IMR-90 (cell line): ENCODE measurements at regions not wholly inside any gene's neighbourhood (a gene's known extent, or its start where the extent isn't known, plus 50 kb on each side); places are given as distances from the start of the nearest gene placed in this dataset.

Source experiments
- ATAC-seq: fragments of 200-7000 bp; cut with Tn5 transposase; 2 replicates; pipeline ENCODE4 v1.9.1; 2020; ENCODE audit warnings: low read depth, mild to moderate bottlenecking, moderate library complexity
- BruUV-seq: library from RNA; stranded (reverse); fragments of 400-500 nt; replicated peaks from 2 replicates; lab custom pipeline; 2021; lab: Mats Ljungman, UMichigan
- CTCF ChIA-PET: fragments of 300-600 bp; formaldehyde crosslinking; extraction: SDS; loops from one replicate; lab custom pipeline; 2021; ENCODE audit warnings: antibody characterized with exemption; lab: Yijun Ruan, JAX
- POLR2A ChIA-PET: fragments of 300-600 bp; sonication (Branson Sonifier 250); formaldehyde crosslinking; loops from one replicate; lab custom pipeline; 2022; ENCODE audit warnings: antibody characterized with exemption; ENCODE audit not compliant: unreplicated experiment; lab: Charles Lee
- DNase-seq: peaks from one replicate; pipeline ENCODE4 v3.0.0; 2013
- H2AFZ ChIP-seq: replicated peaks from 2 replicates; pipeline ENCODE3; 2013; ENCODE audit warnings: low read length, mild to moderate bottlenecking; ENCODE audit not compliant: poor library complexity
- H2AK5ac ChIP-seq: 2 replicates; pipeline ENCODE4 v1.6.1; 2013; ENCODE audit warnings: low read depth, low read length, inconsistent platforms
- H2AK9ac ChIP-seq: replicated peaks from 2 replicates; pipeline ENCODE3; 2013; ENCODE audit warnings: mild to moderate bottlenecking, low read depth, low read length, moderate library complexity; ENCODE audit not compliant: poor library complexity
- H2BK120ac ChIP-seq: 2 replicates; pipeline ENCODE4 v1.6.1; 2013; ENCODE audit warnings: low read depth, low read length, inconsistent platforms
- H2BK15ac ChIP-seq: 3 replicates; pipeline ENCODE4 v1.6.1; 2013; ENCODE audit warnings: low read depth, low read length, inconsistent platforms
- H2BK20ac ChIP-seq: 2 replicates; pipeline ENCODE4 v1.6.1; 2013; ENCODE audit warnings: low read depth, mild to moderate bottlenecking, inconsistent platforms, low read length, moderate library complexity
- H2BK5ac ChIP-seq: 2 replicates; pipeline ENCODE4 v1.6.1; 2013; ENCODE audit warnings: mild to moderate bottlenecking, low read depth, low read length, inconsistent platforms; ENCODE audit not compliant: poor library complexity, severe bottlenecking
- H3K14ac ChIP-seq: replicated peaks from 2 replicates; pipeline ENCODE4 v1.6.1; 2013; ENCODE audit warnings: low read depth, low read length, inconsistent platforms
- H3K18ac ChIP-seq: 2 replicates; pipeline ENCODE4 v1.6.1; 2013; ENCODE audit warnings: low read depth, low read length, control low read depth
- H3K23ac ChIP-seq: 2 replicates; pipeline ENCODE4 v1.6.1; 2013; ENCODE audit warnings: low read depth, low read length, inconsistent platforms
- H3K27ac ChIP-seq: 2 replicates; pipeline ENCODE4 v1.5.1; 2013; ENCODE audit warnings: mild to moderate bottlenecking, control low read depth, low read length; ENCODE audit not compliant: insufficient read depth
- H3K27me3 ChIP-seq: 2 replicates; pipeline ENCODE4 v1.6.1; 2013; ENCODE audit warnings: low read length; ENCODE audit not compliant: control insufficient read depth, insufficient read depth
- H3K36me3 ChIP-seq: 2 replicates; pipeline ENCODE4 v1.6.1; 2013; ENCODE audit warnings: low read length, mixed read lengths; ENCODE audit not compliant: control insufficient read depth, insufficient read depth
- H3K4ac ChIP-seq: 2 replicates; pipeline ENCODE4 v1.6.1; 2013; ENCODE audit warnings: low read depth, low read length, inconsistent platforms
- H3K4me1 ChIP-seq: 2 replicates; pipeline ENCODE4 v1.6.1; 2013; ENCODE audit warnings: low read length, mixed read lengths; ENCODE audit not compliant: control insufficient read depth, insufficient read depth
- H3K4me2 ChIP-seq: 2 replicates; pipeline ENCODE4 v1.6.1; 2013; ENCODE audit warnings: low read depth, mild to moderate bottlenecking, control low read depth, low read length, moderate library complexity
- H3K4me3 ChIP-seq: 2 replicates; pipeline ENCODE4 v1.5.1; 2013; ENCODE audit warnings: low read depth, mild to moderate bottlenecking, control low read depth, low read length, moderate library complexity; ENCODE audit not compliant: insufficient read depth
- H3K56ac ChIP-seq: 2 replicates; pipeline ENCODE4 v1.6.1; 2013; ENCODE audit warnings: low read length, inconsistent platforms; ENCODE audit not compliant: insufficient read depth; ENCODE audit errors: extremely low read depth
- H3K79me1 ChIP-seq, 2 experiments: 2 replicates each; pipeline ENCODE4 v1.6.1; 2013; ENCODE audit warnings: low read length in 2 of 2, inconsistent platforms in 1 of 2, low read depth in 1 of 2
- H3K9ac ChIP-seq: 2 replicates; pipeline ENCODE4 v1.6.1; 2013; ENCODE audit warnings: low read depth, low read length, control low read depth
- H3K9me1 ChIP-seq: 2 replicates; pipeline ENCODE4 v1.6.1; 2013; ENCODE audit warnings: low read length, inconsistent platforms; ENCODE audit not compliant: insufficient read depth
- H3K9me3 ChIP-seq: 2 replicates; pipeline ENCODE4 v1.6.1; 2013; ENCODE audit warnings: low read length; ENCODE audit not compliant: control insufficient read depth, insufficient read depth
- H4K20me1 ChIP-seq: 2 replicates; pipeline ENCODE4 v1.6.1; 2013; ENCODE audit warnings: low read length, inconsistent platforms; ENCODE audit not compliant: insufficient read depth
- H4K5ac ChIP-seq: 2 replicates; pipeline ENCODE4 v1.6.1; 2013; ENCODE audit warnings: mild to moderate bottlenecking, low read depth, low read length, control low read depth
- H4K8ac ChIP-seq, 2 experiments: 2 replicates each; pipeline ENCODE4 v1.6.1; 2013; ENCODE audit warnings: low read depth in 2 of 2, low read length in 2 of 2, control low read depth in 1 of 2, inconsistent platforms in 1 of 2
- H4K91ac ChIP-seq: 2 replicates; pipeline ENCODE4 v1.6.1; 2013; ENCODE audit warnings: low read depth, low read length, inconsistent platforms; ENCODE audit not compliant: insufficient read depth
- BHLHE40 ChIP-seq: fragments of 150-350 bp; IDR thresholded peaks from 2 replicates; pipeline ENCODE4 v1.6.1; 2016; ENCODE audit warnings: mild to moderate bottlenecking, low read depth, low read length
- MXI1 ChIP-seq: IDR thresholded peaks from 2 replicates; pipeline ENCODE4 v1.6.1; 2012; ENCODE audit warnings: low read depth, mild to moderate bottlenecking, low read length, moderate library complexity, borderline replicate concordance
- NFE2L2 ChIP-seq: fragments of 150-350 bp; IDR thresholded peaks from 2 replicates; pipeline ENCODE4 v1.6.1; 2016; ENCODE audit warnings: low read depth, mild to moderate bottlenecking, low read length
- POLR2A ChIP-seq: IDR thresholded peaks from 2 replicates; pipeline ENCODE4 v1.6.1; 2012; ENCODE audit warnings: mild to moderate bottlenecking, low read depth, low read length
- RAD21 ChIP-seq: IDR thresholded peaks from 2 replicates; pipeline ENCODE4 v1.6.1; 2012; ENCODE audit warnings: low read length, improper control_type of control experiment
- WGBS, 2 experiments: methylation state at CpG; one replicate each; pipeline versions ENCODE4 v1.1.5 to v1.1.7; 2013; ENCODE audit warnings: missing lambda C conversion rate in 2 of 2; ENCODE audit not compliant: insufficient read length in 1 of 2; ENCODE audit errors: extremely low coverage in 2 of 2; 5-methylcytosine and 5-hydroxymethylcytosine counted together
- dilution Hi-C: fragments of 300-500 bp; cut with HindIII; formaldehyde crosslinking; loops from one replicate; pipeline ENCODE4 v1.14.3; 2018; ENCODE audit warnings: low sequenced_read_pairs; ENCODE audit not compliant: unreplicated experiment
- in situ Hi-C: fragments of 300-500 bp; cut with MboI; formaldehyde crosslinking; loops from 3 replicates; pipeline ENCODE4 v1.14.3; 2019; ENCODE audit warnings: low sequenced_read_pairs, inconsistent platforms, mixed read lengths
- intact Hi-C: fragments of 100-400 bp; cut with micrococcal nuclease; formaldehyde crosslinking; loops from 2 replicates; pipeline ENCODE4 v1.10.0; 2022
- TF ChIP-seq, protein P1 (sequence below): fragments of 150-350 bp; IDR thresholded peaks from 2 replicates; pipeline ENCODE4 v1.6.1; 2017; ENCODE audit warnings: mild to moderate bottlenecking, antibody characterized with exemption, low read length, low read depth
- TF ChIP-seq, protein P2 (sequence below): conservative IDR thresholded peaks from 2 replicates; pipeline ENCODE4 v1.5.1; 2012; ENCODE audit warnings: mild to moderate bottlenecking, low read depth, low read length, improper control_type of control experiment

DNA sequence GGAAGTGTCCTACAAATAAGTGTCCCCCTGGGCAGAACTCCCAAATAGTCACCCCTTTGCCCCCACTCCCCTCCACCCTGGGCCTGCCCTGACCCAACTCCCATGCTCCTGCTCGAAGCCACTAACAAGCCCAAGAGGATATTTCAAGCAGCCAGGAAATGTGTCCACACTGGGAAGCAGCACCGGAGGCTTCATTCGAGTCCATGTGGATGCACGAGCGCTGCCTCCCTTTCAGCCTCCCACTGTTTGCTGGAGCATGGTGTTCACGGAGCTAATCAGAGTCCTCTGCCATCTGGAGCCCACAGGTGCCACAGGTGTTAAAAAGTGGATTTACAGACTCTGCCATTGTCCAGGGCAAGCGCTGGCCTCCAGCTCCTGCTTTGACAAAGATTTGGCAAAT is 177.6 kb downstream of the TTLL2 start:
- CTCF ChIA-PET = no interaction called here
- no peak overlapping the region for H2AFZ ChIP-seq

More for the DNA sequence above, 177.6 kb downstream of the TTLL2 start:
- Histone ChIP-seq H3K23ac (no peak overlapping the region), H2AK5ac (no peak overlapping the region), H3K9me1 (no peaks in the 10 kb centered on the region), H3K4me3 (no peak overlapping the region), H3K56ac (no peak overlapping the region), H3K9ac (no peak overlapping the region), H3K4me2 (no peak overlapping the region), H3K9me3 (peaks cover 66% of the 10 kb centered on the region), H3K27me3 (no peaks in the 10 kb centered on the region), H4K8ac (no peak overlapping the region), H4K91ac (no peak overlapping the region), H3K14ac (no peak overlapping the region), H3K36me3 (no peaks in the 10 kb centered on the region), H3K4me1 (no peaks in the 10 kb centered on the region), H2BK120ac (no peak overlapping the region), H3K18ac (no peak overlapping the region), H3K4ac (no peak overlapping the region), H2BK20ac (no peak overlapping the region), H4K5ac (no peak overlapping the region), H2BK5ac (no peak overlapping the region), H3K27ac (no peak overlapping the region), H2BK15ac (no peak overlapping the region), H4K20me1 (no peaks in the 10 kb centered on the region), H2AK9ac (no peak overlapping the region), H3K79me1 (no peaks in the 10 kb centered on the region)
- ATAC-seq = no peak
- WGBS, 2 experiments = 35% methylated on average over 5 of the region's 7 CpGs; no CpG with 5 or more reads in 1 of the 2 experiments
- no TSS peak for BruUV-seq
- dilution Hi-C loops = no loop called here
- in situ Hi-C loops = no loop called here
- POLR2A ChIA-PET = no interaction called here
- intact Hi-C loops = no loop called here
- DNase-seq = no peak
- TF ChIP-seq NFE2L2 = no peak
- TF ChIP-seq, protein P1, sequence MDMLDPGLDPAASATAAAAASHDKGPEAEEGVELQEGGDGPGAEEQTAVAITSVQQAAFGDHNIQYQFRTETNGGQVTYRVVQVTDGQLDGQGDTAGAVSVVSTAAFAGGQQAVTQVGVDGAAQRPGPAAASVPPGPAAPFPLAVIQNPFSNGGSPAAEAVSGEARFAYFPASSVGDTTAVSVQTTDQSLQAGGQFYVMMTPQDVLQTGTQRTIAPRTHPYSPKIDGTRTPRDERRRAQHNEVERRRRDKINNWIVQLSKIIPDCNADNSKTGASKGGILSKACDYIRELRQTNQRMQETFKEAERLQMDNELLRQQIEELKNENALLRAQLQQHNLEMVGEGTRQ = no peak
- TF ChIP-seq BHLHE40 = no peak
- TF ChIP-seq, protein P2, sequence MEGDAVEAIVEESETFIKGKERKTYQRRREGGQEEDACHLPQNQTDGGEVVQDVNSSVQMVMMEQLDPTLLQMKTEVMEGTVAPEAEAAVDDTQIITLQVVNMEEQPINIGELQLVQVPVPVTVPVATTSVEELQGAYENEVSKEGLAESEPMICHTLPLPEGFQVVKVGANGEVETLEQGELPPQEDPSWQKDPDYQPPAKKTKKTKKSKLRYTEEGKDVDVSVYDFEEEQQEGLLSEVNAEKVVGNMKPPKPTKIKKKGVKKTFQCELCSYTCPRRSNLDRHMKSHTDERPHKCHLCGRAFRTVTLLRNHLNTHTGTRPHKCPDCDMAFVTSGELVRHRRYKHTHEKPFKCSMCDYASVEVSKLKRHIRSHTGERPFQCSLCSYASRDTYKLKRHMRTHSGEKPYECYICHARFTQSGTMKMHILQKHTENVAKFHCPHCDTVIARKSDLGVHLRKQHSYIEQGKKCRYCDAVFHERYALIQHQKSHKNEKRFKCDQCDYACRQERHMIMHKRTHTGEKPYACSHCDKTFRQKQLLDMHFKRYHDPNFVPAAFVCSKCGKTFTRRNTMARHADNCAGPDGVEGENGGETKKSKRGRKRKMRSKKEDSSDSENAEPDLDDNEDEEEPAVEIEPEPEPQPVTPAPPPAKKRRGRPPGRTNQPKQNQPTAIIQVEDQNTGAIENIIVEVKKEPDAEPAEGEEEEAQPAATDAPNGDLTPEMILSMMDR = no peak
- no peak for TF ChIP-seq RAD21
- TF ChIP-seq MXI1 = no peak
- TF ChIP-seq POLR2A = no peak
